H9 (cell line): ENCODE measurements at regions not wholly inside any gene's neighbourhood (a gene's known extent, or its start where the extent isn't known, plus 50 kb on each side); places are given as distances from the start of the nearest gene placed in this dataset.

Experiments
- DNase-seq: peaks from one replicate; pipeline ENCODE4 v3.0.0-alpha.2; 2017
- H2AFZ ChIP-seq: one replicate; pipeline ENCODE4 v1.6.1; 2013; ENCODE audit warnings: mild to moderate bottlenecking, low read length, control low read depth, moderate library complexity
- H2AK5ac ChIP-seq: 2 replicates; pipeline ENCODE4 v1.6.1; 2013; ENCODE audit warnings: low read length, control low read depth, mixed read lengths; ENCODE audit not compliant: insufficient read length
- H2BK120ac ChIP-seq: one replicate; pipeline ENCODE4 v1.6.1; 2013; ENCODE audit warnings: low read depth, mild to moderate bottlenecking, low read length, control low read depth, inconsistent platforms; ENCODE audit not compliant: poor library complexity, severe bottlenecking
- H2BK12ac ChIP-seq: 2 replicates; pipeline ENCODE4 v1.6.1; 2013; ENCODE audit warnings: low read length, control low read depth, mixed read lengths, low read depth; ENCODE audit not compliant: insufficient read length
- H2BK15ac ChIP-seq: 2 replicates; pipeline ENCODE4 v1.6.1; 2013; ENCODE audit warnings: low read depth, low read length, control low read depth
- H2BK20ac ChIP-seq: one replicate; pipeline ENCODE4 v1.6.1; 2013; ENCODE audit warnings: low read depth, mild to moderate bottlenecking, low read length, control low read depth, inconsistent platforms; ENCODE audit not compliant: poor library complexity, severe bottlenecking
- H2BK5ac ChIP-seq: 2 replicates; pipeline ENCODE4 v1.6.1; 2013; ENCODE audit warnings: low read length, control low read depth, mixed read lengths; ENCODE audit not compliant: insufficient read length
- H3K14ac ChIP-seq: 2 replicates; pipeline ENCODE4 v1.6.1; 2013; ENCODE audit warnings: low read length, control low read depth; ENCODE audit not compliant: insufficient read depth
- H3K18ac ChIP-seq: 2 replicates; pipeline ENCODE4 v1.6.1; 2013; ENCODE audit warnings: low read depth, mild to moderate bottlenecking, mixed read lengths, low read length, control low read depth; ENCODE audit not compliant: insufficient read length
- H3K23ac ChIP-seq: 2 replicates; pipeline ENCODE4 v1.6.1; 2013; ENCODE audit warnings: low read length, control low read depth, mixed read lengths, low read depth; ENCODE audit not compliant: insufficient read length
- H3K23me2 ChIP-seq: 2 replicates; pipeline ENCODE4 v1.6.1; 2013; ENCODE audit warnings: low read depth, mild to moderate bottlenecking, mixed read lengths, low read length, control low read depth; ENCODE audit not compliant: insufficient read length, poor library complexity, severe bottlenecking
- H3K27ac ChIP-seq: 2 replicates; pipeline ENCODE4 v1.5.1; 2013; ENCODE audit warnings: low read length, control low read depth, mixed read lengths, low read depth; ENCODE audit not compliant: insufficient read length
- H3K27me3 ChIP-seq: 2 replicates; pipeline ENCODE4 v1.6.1; 2013; ENCODE audit warnings: low read length, control low read depth, inconsistent platforms; ENCODE audit not compliant: insufficient read depth
- H3K4ac ChIP-seq: 2 replicates; pipeline ENCODE4 v1.6.1; 2013; ENCODE audit warnings: low read depth, mild to moderate bottlenecking, control low read depth, inconsistent platforms, low read length, moderate library complexity
- H3K4me1 ChIP-seq: 2 replicates; pipeline ENCODE4 v1.6.1; 2013; ENCODE audit warnings: low read length, control low read depth, inconsistent platforms; ENCODE audit not compliant: insufficient read depth
- H3K4me2 ChIP-seq: 2 replicates; pipeline ENCODE4 v1.6.1; 2013; ENCODE audit warnings: low read length, control low read depth, mixed read lengths; ENCODE audit not compliant: insufficient read length, insufficient read depth
- H3K56ac ChIP-seq: 2 replicates; pipeline ENCODE4 v1.6.1; 2013; ENCODE audit warnings: low read depth, mild to moderate bottlenecking, mixed read lengths, low read length, control low read depth; ENCODE audit not compliant: insufficient read length
- H3K79me1 ChIP-seq: 2 replicates; pipeline ENCODE4 v1.6.1; 2013; ENCODE audit warnings: low read depth, mild to moderate bottlenecking, moderate library complexity, low read length, control low read depth, inconsistent platforms; ENCODE audit not compliant: insufficient read depth, poor library complexity, severe bottlenecking
- H3K79me2 ChIP-seq: 2 replicates; pipeline ENCODE4 v1.6.1; 2013; ENCODE audit warnings: low read length, control low read depth, inconsistent platforms; ENCODE audit not compliant: insufficient read depth
- H3K9ac ChIP-seq: 2 replicates; pipeline ENCODE4 v1.6.1; 2013; ENCODE audit warnings: low read length, control low read depth, mixed read lengths; ENCODE audit not compliant: insufficient read length; ENCODE audit errors: extremely low read depth
- H3K9me3 ChIP-seq: one replicate; pipeline ENCODE4 v1.6.1; 2013; ENCODE audit warnings: low read depth, low read length, inconsistent platforms; ENCODE audit not compliant: control insufficient read depth
- H3T11ph ChIP-seq: one replicate; pipeline ENCODE4 v1.6.1; 2013; ENCODE audit warnings: mild to moderate bottlenecking, low read length, control low read depth, inconsistent platforms
- H4K20me1 ChIP-seq: one replicate; pipeline ENCODE4 v1.6.1; 2013; ENCODE audit not compliant: control insufficient read depth, insufficient read length, insufficient read depth
- H4K5ac ChIP-seq: 2 replicates; pipeline ENCODE4 v1.6.1; 2013; ENCODE audit warnings: low read depth, mild to moderate bottlenecking, mixed read lengths, low read length, control low read depth; ENCODE audit not compliant: insufficient read length
- H4K8ac ChIP-seq: replicated peaks from 2 replicates; pipeline ENCODE4 v1.6.1; 2013; ENCODE audit warnings: low read length, control low read depth, mixed read lengths, low read depth; ENCODE audit not compliant: insufficient read length
- H4K91ac ChIP-seq: 2 replicates; pipeline ENCODE4 v1.6.1; 2013; ENCODE audit warnings: low read depth, mild to moderate bottlenecking, moderate library complexity, mixed read lengths, low read length, control low read depth; ENCODE audit not compliant: insufficient read length
- H3K27ac Mint-ChIP-seq, 3 experiments: 2 replicates in 2 of 3; 3 replicates in 1 of 3; pipeline ENCODE4 v1.8.0; 2020 to 2021; ENCODE audit warnings: mixed read lengths in 3 of 3, mild to moderate bottlenecking in 1 of 3, moderate library complexity in 1 of 3
- H3K27me3 Mint-ChIP-seq: 2 replicates; pipeline ENCODE4 v1.8.0; 2021; ENCODE audit warnings: low read depth, mild to moderate bottlenecking, moderate library complexity, mixed read lengths
- H3K36me3 Mint-ChIP-seq, 3 experiments: 2 replicates in 2 of 3; 3 replicates in 1 of 3; pipeline ENCODE4 v1.8.0; 2020 to 2021; ENCODE audit warnings: low read depth in 3 of 3, mixed read lengths in 3 of 3; ENCODE audit not compliant: insufficient read depth in 1 of 3
- H3K4me1 Mint-ChIP-seq, 2 experiments: 2 replicates each; pipeline ENCODE4 v1.8.0; 2020; ENCODE audit warnings: mixed read lengths in 2 of 2
- H3K4me3 Mint-ChIP-seq, 2 experiments: 2 replicates in 1 of 2; 3 replicates in 1 of 2; pipeline ENCODE4 v1.8.0; 2020 to 2021; ENCODE audit warnings: mild to moderate bottlenecking in 2 of 2, mixed read lengths in 2 of 2, moderate library complexity in 1 of 2
- H3K9me3 Mint-ChIP-seq, 2 experiments: 2 replicates in 1 of 2; 3 replicates in 1 of 2; pipeline ENCODE4 v1.8.0; 2020; ENCODE audit warnings: mild to moderate bottlenecking in 2 of 2, mixed read lengths in 2 of 2, moderate library complexity in 1 of 2
- CTCF ChIP-seq: fragments of 200-600 bp; sonication (generic); conservative IDR thresholded peaks from 3 replicates; pipeline ENCODE4 v1.8.0; 2021; ENCODE audit warnings: antibody characterized with exemption, mild to moderate bottlenecking
- WGBS: extraction: QIAGEN DNeasy Blood & Tissue Kit; methylation state at CpG from one replicate; pipeline ENCODE4 v1.1.7; 2013; ENCODE audit warnings: missing lambda C conversion rate, low lambda C conversion rate, mixed read lengths; ENCODE audit not compliant: insufficient read length; ENCODE audit errors: extremely low coverage; 5-methylcytosine and 5-hydroxymethylcytosine counted together

DNA sequence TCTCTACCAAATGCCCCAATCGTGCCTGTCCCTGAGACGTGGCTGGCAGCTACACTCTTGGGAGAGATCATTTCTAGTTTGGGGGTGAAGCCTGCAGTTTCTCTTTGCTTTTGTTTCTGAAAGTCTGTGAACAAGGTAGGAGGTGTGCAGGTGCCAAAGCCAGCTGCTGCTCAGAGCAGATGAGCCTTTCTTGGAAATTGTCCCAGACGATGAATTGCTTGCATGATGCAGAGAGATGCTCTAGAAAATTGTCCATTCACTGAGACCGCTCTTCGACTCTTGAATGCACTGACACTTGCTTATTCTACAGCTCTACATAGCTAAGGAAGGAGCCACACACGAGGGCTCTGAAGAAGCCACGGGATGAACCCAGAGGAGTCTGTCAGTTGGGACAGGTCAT lies 225.6 kb upstream of the E2F8 start:
- Mint-ChIP-seq H3K27ac (no peak overlapping the region), H3K4me3 (no peak overlapping the region), H3K9me3 (no peaks in the 10 kb centered on the region), H3K4me1 (peaks cover 7 to 10% of the 10 kb centered on the region in 2 experiments; a peak in 3 of 4 replicates), H3K36me3 (no peaks in the 10 kb centered on the region), H3K27me3 (peaks cover 11% of the 10 kb centered on the region)
- H2AFZ ChIP-seq = no peak overlapping the region
- H4K8ac ChIP-seq = no peak overlapping the region
- H3K23ac ChIP-seq = no peak overlapping the region
- no peaks in the 10 kb centered on the region for H3K79me1 ChIP-seq
- no peak overlapping the region for H3K56ac ChIP-seq
- H2BK20ac ChIP-seq = no peak overlapping the region
- H3K27me3 ChIP-seq = no peaks in the 10 kb centered on the region
- no peak overlapping the region for H3K14ac ChIP-seq
- no peaks in the 10 kb centered on the region for H3K23me2 ChIP-seq
- no peak overlapping the region for H2BK120ac ChIP-seq
- no peak overlapping the region for H3K4ac ChIP-seq
- H3K79me2 ChIP-seq = no peaks in the 10 kb centered on the region
- H3K9ac ChIP-seq = no peak overlapping the region
- no peak overlapping the region for H2BK5ac ChIP-seq
- H3K9me3 ChIP-seq = no peaks in the 10 kb centered on the region
- no peaks in the 10 kb centered on the region for H4K20me1 ChIP-seq
- no peak overlapping the region for H4K5ac ChIP-seq
- WGBS = no CpG with 5 or more reads among the region's 7 CpGs
- H2BK15ac ChIP-seq = no peak overlapping the region
- H3K4me2 ChIP-seq = no peak overlapping the region
- H4K91ac ChIP-seq = no peak overlapping the region
- TF ChIP-seq CTCF = no peak
- no peak overlapping the region for H2BK12ac ChIP-seq
- no peak overlapping the region for H3T11ph ChIP-seq
- H3K18ac ChIP-seq = no peak overlapping the region
- no peak overlapping the region for H2AK5ac ChIP-seq
- H3K27ac ChIP-seq = no peak overlapping the region
- no peak for DNase-seq
- no peaks in the 10 kb centered on the region for H3K4me1 ChIP-seq
